HG02885 (cell line): ENCODE measurements at regions not wholly inside any gene's neighbourhood (a gene's known extent, or its start where the extent isn't known, plus 50 kb on each side); places are given as distances from the start of the nearest gene placed in this dataset.
"Not testable (repeated sequence)": the region's sequence is repeated elsewhere in the genome, so short reads cannot be mapped to it uniquely, and the experiment has no call there.

ENCODE experiments used
- ATAC-seq: cut with Tn5 transposase; IDR thresholded peaks from one replicate; pipeline ENCODE4 v1.9.1; 2021; ENCODE audit warnings: mild to moderate bottlenecking; ENCODE audit not compliant: unreplicated experiment, poor library complexity

DNA sequence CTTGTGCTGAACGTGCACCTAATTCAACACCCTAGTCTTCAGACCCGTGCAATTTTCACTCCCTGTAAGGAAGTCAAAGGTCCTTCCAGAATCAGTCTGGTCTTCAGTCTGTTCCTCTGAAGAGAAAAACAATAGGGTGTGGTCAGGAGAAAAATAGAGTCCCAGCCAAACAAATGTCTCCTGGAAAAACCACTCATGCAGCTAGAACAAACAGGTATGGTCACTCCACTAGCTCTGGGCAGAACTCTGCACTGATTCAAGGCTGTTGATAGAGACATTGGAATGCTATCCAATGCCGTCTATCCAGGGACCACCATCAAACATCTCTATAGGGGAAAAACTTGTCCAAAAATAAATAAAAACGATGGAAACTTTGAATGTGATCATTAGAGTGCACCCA, 81.8 kb upstream of the MAP3K1 start:
- ATAC-seq: no peak

DNA sequence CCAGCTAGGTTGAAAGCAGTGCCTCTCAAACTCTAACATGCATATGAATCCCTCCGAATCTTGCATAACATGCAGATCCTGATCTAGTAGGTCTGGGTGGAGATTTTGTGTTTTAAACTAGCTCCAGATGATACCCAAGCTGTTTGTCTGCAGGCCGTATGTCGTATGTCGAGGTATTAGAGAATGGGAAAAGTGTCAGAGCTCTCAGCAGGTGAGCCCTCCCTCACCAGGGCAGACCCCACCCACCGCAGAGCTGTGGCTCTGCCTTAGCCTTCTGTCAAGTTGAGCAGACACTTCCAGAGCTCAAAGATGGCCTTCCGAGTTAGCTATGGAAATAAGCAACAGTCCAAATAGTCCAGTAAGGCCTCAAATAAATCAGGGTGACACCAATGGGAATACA, 83.2 kb upstream of the MAP3K1 start:
- no peak for ATAC-seq

DNA sequence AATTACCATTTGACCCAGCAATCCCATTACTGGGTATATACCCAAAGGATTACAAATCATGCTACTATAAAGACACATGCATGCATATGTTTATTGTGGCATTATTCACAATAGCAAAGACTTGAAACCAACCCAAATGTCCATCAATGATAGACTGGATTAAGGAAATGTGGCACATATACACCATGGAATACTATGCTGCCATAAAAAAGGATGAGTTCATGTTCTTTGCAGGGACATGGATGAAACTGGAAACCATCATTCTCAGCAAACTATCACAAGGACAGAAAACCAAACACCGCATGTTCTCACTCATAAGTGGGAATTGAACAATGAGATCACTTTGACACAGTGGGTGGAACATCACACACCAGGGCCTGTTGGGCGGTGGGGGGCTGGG, 83.9 kb upstream of the MAP3K1 start:
- not testable (repeated sequence) for ATAC-seq

DNA sequence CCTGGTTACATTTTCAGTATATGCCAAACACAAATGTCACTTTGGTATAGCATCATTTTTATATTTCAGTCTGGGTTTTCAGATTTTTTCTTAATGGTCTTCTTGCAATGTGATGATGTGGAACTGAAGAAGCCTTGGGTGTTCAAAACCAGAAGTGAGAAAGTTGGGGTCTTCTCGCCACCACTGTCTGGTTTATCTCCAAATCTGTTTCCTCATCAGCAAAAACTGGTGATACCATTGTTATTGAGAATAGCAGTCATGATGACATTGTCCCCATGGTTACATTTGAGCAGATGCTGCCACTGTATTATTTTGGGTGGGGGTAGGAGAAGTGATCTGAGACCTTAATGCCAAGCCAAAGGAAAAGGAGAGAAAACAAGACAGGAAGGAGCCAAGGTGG, 85.9 kb upstream of the MAP3K1 start:
- ATAC-seq: no peak

DNA sequence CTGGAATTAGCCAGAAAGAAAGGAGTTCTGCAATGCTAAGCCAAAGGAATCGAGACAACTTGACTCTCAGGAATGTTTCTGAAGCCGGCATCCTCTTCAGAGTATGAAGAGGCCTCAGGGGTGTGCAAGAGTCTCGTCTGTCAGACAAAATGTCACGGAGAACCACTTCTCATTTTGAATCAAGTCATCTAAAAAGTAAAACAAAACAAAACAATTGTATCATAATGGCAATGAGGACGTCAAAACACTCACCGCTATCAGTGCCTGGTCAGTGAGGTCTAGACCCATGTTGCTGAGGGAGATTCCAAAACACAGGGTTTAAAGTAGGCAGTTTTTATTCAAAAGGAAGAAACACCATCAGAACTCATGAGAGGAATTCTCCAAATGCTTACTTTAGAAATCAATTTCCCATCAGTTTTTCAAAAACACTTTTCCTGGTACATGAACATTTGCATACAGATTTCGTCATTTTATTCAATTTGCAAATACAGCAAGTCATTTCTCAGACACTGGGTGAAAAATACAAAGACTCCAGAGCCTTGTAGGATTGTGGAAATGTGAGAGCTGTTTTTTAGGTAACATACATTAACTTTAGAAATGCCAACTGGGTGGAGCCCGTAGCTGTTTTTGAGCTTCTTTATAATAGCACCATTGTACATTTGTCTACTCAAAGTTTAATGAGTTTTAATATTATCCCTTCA, 89.5 kb upstream of the MAP3K1 start:
- ATAC-seq: no peak

DNA sequence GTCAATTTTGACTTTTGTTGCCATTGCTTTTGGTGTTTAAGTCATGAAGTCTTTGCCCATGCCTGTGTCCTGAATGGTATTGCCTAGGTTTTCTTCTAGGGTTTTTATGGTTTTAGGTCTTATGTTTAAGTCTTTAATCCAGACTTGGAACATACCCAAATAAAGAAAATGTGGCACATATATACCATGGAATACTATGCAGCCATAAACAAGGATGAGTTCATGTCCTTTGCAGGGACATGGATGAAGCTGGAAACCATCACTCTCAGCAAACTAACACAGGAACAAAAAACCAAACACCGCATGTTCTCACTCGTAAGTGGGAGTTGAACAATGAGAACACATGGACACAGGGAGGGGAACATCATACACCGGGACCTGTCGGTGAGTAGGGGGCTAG, 90.5 kb upstream of the MAP3K1 start:
- ATAC-seq: not testable (repeated sequence)

DNA sequence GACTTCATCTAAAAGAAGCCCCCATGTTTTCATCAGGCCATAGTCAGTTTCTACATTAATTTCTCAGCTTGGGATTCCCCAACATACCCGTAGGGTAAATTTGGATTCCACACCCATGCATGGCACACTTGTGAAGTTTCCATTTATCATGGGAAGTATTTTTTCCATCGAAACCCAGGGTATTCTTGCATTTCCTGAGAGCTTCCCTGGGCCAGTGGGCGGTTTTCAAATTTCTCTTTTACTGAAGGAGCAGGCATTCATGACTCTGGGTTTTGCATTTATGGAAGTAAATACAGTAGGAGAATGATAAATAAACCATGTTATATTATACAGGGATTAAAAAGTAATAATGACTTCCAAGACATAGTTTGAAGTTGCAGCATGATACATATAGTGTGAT, 93.0 kb upstream of the MAP3K1 start:
- ATAC-seq: no peak

DNA sequence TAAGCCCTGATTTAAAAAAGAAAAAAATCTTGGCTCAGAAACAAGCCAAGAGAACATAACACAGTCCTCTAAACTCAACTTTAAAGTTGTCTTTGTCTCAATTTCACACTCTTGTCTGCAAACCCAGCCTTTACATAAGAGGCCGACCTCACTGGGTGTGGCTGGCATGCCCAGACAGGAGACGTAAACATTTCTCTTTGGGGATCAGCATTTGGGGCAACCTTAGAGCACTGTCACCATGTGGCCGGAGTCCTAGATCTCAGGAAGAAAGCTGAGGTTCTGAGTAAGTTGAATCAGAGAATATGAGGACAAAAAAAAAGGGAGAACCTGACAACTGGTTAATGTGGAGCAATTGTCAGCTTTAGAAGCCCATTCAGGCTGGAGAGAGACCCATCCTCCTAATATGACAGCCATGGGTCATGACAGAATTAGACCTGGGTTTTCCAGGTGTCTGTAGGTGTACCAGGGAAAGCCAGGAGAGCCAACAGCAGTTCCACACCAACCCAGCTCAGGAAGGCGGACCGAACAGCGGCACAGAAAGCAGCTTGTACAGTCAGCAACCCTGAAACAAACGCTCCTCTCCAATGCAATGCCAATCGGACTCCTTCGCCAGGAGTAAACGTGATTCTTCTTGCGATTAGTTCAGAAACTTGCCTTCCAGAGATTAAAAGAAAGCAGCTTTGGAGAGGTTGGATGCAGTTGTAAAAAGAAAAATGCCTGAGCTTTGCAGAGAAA, 97.9 kb upstream of the MAP3K1 start:
- ATAC-seq: no peak

DNA sequence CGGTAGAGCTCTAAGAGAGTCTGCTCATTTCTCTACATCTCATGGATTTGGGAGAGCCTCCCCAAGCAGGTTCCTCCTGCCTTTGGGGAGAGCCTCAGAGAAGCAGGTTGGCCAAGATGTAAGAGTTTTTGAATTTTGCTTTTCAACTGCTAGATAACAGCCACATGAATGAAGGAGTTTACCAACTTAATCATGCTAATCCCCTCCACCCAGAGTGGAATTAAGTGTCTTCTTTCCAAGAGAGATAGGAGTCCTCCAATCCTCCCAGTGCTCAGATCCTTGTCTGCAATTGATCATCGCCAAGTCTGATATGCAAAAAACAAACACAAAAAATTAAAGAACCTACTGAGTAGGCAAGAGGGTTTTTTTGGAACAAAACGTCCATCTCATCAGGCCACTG, 99.4 kb upstream of the MAP3K1 start:
- ATAC-seq: no peak

DNA sequence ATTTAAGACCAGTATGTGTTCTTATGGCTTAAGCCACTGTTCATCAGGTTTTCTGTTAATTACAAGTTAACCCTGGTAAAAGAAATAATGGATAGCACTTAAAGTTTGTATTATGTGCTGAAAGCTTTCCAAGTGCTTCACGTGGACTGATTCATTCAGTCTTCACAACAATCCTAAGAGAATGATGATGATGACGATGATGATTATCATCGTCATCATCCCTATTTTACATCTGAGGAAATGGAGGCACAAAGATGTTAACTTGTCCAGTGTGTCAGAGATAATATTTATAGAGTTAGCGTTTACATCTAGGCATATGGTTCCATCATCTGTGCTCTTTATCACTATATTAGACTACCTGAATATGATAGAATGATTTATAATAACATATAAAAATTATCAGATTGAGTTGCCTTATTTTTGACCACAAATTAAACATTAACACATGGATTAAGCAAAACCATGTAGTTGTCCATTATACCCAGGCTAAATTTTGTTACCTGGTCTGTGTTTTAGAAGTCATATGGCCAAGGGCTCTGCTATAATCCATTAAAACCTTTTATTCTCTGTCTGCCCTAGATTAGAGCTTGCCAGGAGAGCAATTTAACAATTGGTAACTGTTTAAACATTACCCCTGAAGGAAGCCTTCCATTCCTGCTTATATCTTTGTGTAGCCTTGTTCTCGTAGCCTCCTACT, 102.3 kb upstream of the MAP3K1 start:
- ATAC-seq: no peak

DNA sequence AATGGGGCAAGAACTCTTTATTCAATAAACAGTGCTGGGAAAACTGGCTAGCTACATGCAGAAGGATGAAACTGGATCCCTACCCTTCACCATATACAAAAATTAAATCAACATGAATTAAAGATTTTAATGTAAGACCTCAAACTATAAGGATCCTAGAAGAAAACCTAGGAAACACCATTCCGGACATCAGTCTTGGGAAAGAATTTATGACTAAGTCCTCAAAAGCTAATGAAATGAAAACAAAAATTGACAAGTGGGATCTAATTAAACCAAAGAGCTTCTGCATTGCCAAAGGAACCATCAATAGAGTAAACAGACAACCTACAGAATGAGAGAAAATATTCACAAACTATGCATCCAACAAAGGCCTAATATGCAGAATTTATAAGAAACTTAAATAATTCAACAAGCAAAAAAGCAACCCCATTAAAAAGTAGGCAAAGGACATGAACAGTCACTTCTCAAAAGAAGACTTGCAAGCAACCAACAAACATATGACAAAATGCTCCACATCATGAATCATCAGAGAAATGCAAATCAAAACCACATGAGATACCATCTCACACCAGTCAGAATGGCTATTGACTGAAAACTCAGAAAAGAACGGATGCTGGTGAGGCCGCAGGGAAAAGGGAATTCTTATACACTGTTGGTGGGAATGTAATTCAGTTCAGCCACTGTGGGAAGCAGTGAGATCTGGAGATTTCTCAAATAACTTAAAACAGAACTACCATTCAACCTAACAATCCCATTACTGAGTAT, 104.3 kb upstream of the MAP3K1 start:
- no peak for ATAC-seq

DNA sequence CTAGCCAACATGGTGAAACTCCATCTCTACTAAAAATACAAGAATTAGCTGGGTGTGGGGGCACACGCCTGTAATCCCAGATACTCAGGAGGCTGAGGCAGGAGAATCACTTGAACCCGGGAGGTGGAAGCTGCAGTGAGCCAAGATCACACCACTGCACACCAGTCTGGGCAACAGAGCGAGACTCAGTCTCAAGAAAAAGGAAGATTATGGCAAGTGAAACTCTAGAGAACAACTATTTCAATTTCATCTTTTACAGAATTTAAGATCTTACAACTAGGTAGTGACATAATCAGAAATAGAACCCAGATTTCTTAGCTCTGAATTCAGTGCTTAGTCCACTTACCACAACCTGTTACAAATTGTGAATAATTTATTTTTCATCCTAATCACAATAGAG, 108.8 kb upstream of the MAP3K1 start:
- ATAC-seq: no peak

DNA sequence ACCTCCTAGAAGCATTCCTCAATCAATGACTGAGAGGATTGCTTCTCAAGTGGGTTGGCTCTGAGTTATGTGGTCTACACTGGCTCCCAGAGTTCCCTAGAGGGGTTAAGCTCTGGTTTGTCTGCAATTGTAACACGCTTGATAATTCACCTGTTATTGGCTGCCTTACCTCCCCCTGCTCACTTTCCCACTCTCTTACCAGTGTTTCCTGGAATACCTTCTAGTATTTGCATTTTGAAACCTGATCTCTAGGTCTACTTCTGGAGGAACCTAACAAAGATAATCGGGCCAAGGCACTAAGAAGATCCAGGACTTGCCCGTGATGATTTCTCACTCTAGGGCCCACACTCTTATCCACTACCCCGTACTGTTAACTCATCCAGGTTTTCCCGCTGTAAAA, 110.1 kb upstream of the MAP3K1 start:
- no peak for ATAC-seq

DNA sequence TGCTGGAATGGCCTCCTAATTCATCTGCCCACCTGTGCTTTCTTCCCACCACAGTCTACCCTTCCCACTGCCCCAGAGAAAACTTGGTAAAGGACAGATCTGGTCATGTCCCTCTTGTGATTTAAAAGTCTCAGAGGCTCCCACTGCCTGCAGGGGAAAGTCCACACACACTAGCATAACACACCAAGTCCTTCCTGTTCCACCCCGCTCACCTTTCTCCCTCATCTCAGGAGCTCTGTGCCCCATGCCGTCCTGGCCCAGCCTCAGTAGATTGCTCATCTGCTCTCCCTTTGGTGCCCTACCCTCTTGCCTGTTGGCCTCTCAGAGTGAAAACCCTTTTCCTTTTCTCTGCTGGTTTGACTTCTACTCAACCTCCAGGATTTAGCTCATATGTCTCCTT, 111.4 kb upstream of the MAP3K1 start:
- ATAC-seq: no peak

DNA sequence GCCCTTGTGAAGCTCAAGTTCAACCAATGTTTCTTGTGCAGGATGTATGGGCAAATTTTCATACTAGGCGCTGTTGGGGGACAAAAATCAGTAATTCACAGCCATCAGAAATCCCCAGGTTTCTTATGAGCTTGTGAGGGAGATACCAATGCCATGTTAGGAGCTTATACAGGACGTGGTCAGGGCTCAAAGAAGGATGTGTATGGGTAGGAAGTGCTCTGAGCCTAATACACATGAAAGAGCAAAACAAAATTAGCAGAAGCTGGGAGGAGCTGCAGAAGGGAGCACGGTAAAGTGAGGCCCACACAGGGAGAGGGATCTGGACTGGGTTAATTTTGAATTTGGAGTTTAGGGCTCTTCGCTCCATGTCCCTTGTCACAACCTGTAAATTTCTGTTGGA, 114.6 kb upstream of the MAP3K1 start:
- no peak for ATAC-seq

DNA sequence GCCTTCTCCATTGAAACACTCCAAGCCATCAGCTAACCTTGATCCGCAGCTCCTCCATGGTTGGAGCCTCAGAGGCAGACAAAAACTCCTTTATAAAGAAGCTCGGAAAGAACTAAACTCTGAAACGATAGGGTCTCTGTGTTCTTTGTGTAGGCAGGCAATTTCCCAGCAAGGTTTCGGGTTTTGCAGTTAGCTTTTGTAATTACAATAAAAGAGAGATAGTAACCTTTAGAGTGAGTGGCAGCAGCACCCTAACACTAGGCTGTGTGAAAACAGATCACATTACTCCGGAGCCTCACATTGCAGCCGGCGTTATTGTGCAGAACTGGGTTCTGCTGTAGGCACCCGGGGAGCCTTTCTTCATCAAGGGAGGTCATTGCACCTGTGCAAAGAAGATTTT, 115.8 kb upstream of the MAP3K1 start:
- no peak for ATAC-seq

DNA sequence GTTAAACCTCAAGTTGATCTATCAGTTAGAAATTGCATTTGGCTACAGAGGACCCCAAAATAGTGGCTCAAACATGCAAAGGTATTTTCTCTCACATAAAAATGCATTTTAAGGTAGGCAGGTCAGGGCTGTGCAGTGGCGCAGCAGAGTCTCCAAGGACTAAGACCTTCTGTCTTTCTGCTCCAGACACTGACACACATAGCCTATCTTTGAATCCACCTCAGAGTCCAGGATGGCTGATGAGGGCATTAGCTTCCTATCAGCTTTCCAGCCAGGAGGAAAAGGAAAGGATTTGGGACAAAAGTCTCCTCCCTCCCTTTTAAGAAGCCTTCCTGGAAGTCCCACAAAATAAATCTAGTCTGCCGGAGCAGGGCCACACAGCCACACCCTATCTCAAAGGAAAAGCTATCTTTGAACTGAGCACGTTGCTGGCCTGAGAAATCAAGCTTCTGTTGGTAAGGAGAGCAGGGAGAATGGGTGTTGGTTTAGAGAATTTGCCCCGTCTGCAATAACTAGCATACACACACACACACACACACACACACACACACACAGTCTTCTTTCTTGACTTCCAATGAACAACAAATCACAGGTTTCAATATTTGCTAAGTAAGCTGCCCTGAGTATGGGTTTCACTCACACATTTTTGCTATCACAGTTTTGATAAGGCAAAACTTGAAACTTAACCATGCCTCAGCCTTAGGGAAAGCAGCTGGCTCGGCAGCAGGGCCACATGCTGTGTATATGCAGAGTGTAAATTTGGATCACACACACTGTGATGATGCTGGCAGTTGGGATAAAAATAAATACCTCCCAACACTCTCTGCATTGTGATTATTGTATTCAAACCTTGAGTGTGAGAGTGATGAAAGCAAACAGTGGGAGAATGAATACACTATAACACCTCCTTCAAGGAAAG, 116.6 kb upstream of the MAP3K1 start:
- ATAC-seq: no peak

DNA sequence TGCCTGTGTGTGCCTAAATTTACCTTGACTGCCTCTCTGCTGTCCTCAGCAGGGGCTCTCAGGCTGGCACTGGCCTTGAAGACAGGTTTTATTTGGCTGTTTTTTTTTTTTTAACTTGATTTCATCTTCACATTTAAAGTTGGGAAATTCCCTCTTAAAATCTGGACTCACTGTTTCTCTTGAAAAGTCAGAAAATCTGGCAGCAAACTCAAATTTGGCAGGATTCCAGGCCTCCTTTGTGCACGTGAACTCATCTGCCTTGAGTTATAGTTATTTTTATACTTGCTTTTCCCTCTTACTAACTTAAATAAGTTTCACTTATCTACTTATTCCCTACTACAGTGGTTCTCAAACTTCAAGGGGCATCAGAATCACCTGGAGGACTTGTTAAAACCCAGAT, 118.4 kb upstream of the MAP3K1 start:
- ATAC-seq: no peak

DNA sequence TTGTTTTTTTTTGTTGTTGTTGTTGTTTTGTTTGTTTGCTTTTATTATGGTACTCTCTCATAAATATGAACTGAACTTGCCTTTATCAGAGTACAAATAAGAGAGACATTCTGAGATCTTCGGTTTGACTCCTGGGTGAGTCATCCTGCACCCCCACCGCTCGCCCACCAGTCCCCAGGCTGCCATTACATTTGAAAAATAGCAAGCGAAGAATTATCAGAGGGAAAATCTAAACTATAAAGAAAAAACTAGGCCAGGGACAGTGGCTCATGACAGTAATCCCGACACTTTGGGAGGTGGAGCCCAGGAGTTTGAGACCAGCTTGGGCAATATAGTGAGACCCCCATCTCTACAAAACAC, 122.1 kb upstream of the MAP3K1 start:
- no peak for ATAC-seq
